ENCODE measurements at regions not wholly inside any gene's neighbourhood (a gene's known extent, or its start where the extent isn't known, plus 50 kb on each side); places are given as distances from the start of the nearest gene placed in this dataset.

- Histone ChIP-seq H3K9ac (no peak overlapping the region), H3K36me3 (no peaks in the 10 kb centered on the region), H3K4me1 (no peaks in the 10 kb centered on the region), H3K4me2 (no peak overlapping the region), H3K27ac (no peak overlapping the region), H3K4me3 (no peak overlapping the region), H3K9me3 (replicated peaks in 1 of 11) (no peaks in the 10 kb centered on the region), H4K20me1 (no peaks in the 10 kb centered on the region), H3K27me3 (no peaks in the 10 kb centered on the region)
- TF ChIP-seq Cebpa-rat (IDR thresholded peaks at IDR 0.05), result no peak
Measured at GRCh38 chr6:98775205-98775604, 59.2 kb upstream of the POU3F2 start.

- H3K9me3 ChIP-seq (replicated peaks in 1 of 11), result no peaks in the 10 kb centered on the region
- no peaks in the 10 kb centered on the region for H3K4me1 ChIP-seq
- H4K20me1 ChIP-seq, result no peaks in the 10 kb centered on the region
- no peaks in the 10 kb centered on the region for H3K36me3 ChIP-seq
- no peak overlapping the region for H3K4me2 ChIP-seq
- H3K27me3 ChIP-seq, result no peaks in the 10 kb centered on the region
- H3K9ac ChIP-seq, result no peak overlapping the region
- no peak overlapping the region for H3K4me3 ChIP-seq
- no peak overlapping the region for H3K27ac ChIP-seq
- TF ChIP-seq Cebpa-rat (IDR thresholded peaks at IDR 0.05), result no peak
Measured at GRCh38 chr6:98777762-98778161, 56.6 kb upstream of the POU3F2 start.

GRCh38 chr6:98779618-98780017 lies 54.8 kb upstream of the POU3F2 start:
- no peaks in the 10 kb centered on the region for H3K4me1 ChIP-seq
- no peaks in the 10 kb centered on the region for H3K36me3 ChIP-seq
- no peak overlapping the region for H3K4me3 ChIP-seq
- H3K27ac ChIP-seq, result no peak overlapping the region
- no peaks in the 10 kb centered on the region for H4K20me1 ChIP-seq
- no peaks in the 10 kb centered on the region for H3K9me3 ChIP-seq (replicated peaks in 1 of 11)
- no peak overlapping the region for H3K9ac ChIP-seq
- no peak overlapping the region for H3K4me2 ChIP-seq
- no peak for TF ChIP-seq Cebpa-rat (IDR thresholded peaks at IDR 0.05)
- H3K27me3 ChIP-seq, result no peaks in the 10 kb centered on the region

DNA sequence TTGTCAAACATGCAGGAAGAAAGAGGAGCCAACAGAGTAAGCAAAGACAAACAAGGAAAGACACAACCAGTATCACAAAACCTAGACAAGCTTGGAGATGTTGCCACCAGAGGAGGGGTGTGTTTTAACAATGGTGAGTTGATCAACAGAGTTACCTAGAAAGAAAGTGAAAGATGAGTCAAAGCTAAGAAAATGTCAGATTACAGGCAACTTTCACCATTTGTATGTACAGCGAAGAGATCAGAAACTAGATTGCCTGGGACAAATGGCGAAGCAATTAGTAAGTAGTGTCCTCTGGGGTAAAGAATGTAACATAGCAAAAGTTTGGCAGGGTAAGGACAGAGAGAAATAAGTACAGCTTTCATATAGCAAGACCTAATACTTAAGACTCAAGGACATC lies 51.6 kb upstream of the POU3F2 start:
- H3K36me3 ChIP-seq, result no peaks in the 10 kb centered on the region

DNA sequence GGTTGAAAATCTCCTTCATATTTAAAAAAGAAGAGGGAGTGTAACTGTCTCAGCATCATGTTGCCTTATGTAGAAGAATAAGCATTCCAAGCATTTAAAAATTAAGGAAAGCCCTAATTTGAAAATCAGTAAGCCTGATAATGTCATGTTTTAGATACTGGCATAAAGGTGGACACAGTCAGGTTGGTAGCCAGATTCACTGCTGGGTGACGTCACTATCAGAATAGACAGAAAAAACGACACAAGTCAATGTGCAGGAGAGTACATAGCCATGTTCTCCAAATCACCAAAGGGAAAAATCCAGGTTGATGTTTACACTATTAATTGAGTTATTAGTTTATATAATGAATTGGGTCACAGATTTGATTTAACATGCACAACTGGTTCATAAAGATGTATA lies 50.8 kb upstream of the POU3F2 start:
- H3K9me3 ChIP-seq (replicated peaks in 1 of 11), result no peaks in the 10 kb centered on the region
- H3K4me2 ChIP-seq, result no peak overlapping the region
- H3K4me1 ChIP-seq, result no peaks in the 10 kb centered on the region
- no peaks in the 10 kb centered on the region for H4K20me1 ChIP-seq
- H3K9ac ChIP-seq, result no peak overlapping the region
- H3K36me3 ChIP-seq, result no peaks in the 10 kb centered on the region
- TF ChIP-seq Cebpa-rat (IDR thresholded peaks at IDR 0.05), result no peak
- no peak overlapping the region for H3K4me3 ChIP-seq
- H3K27me3 ChIP-seq, result no peaks in the 10 kb centered on the region
- H3K27ac ChIP-seq, result no peak overlapping the region

More for the DNA sequence above, 51.6 kb upstream of the POU3F2 start:
- TF ChIP-seq Cebpa-rat (IDR thresholded peaks at IDR 0.05), result no peak
- Histone ChIP-seq H3K9me3 (replicated peaks in 1 of 11) (no peaks in the 10 kb centered on the region), H4K20me1 (no peaks in the 10 kb centered on the region), H3K9ac (no peak overlapping the region), H3K4me2 (no peak overlapping the region), H3K27ac (no peak overlapping the region), H3K4me1 (no peaks in the 10 kb centered on the region), H3K4me3 (no peak overlapping the region), H3K27me3 (no peaks in the 10 kb centered on the region)

Measured in BLaER1 treated with 17β-estradiol and CSF1 and Interleukin-3, amounts not matched to agents 10 nM and 100 nM (cell line).